Femur (tissue), 1 donor: ENCODE measurements at regions not wholly inside any gene's neighbourhood (a gene's known extent, or its start where the extent isn't known, plus 50 kb on each side); places are given as distances from the start of the nearest gene placed in this dataset.

Experiments used
- DNase-seq: peaks from one replicate; pipeline ENCODE4 v3.0.0-alpha.2; 2017

GRCh38 chr12:115416869-115417268 is 732.9 kb upstream of the TBX3 start:
- no peak for DNase-seq

GRCh38 chr12:115413626-115414025 is 729.7 kb upstream of the TBX3 start:
- no peak for DNase-seq

- DNase-seq, result no peak
Measured at GRCh38 chr12:115412831-115413230, 728.9 kb upstream of the TBX3 start.

- DNase-seq, result no peak
Measured at GRCh38 chr12:115411121-115411520, 727.1 kb upstream of the TBX3 start.

GRCh38 chr12:115408642-115409041 is 724.7 kb upstream of the TBX3 start:
- DNase-seq, result no peak

- DNase-seq, result no peak
Measured at GRCh38 chr12:115407723-115408122, 723.7 kb upstream of the TBX3 start.

- no peak for DNase-seq
Measured at GRCh38 chr12:115407036-115407435, 723.1 kb upstream of the TBX3 start.

GRCh38 chr12:115405471-115405860 is 721.5 kb upstream of the TBX3 start:
- DNase-seq, result no peak

- peak; percentile 37 for DNase-seq
Measured at GRCh38 chr12:115404761-115405470, 720.9 kb upstream of the TBX3 start.

GRCh38 chr12:115403689-115404088 is 719.7 kb upstream of the TBX3 start:
- no peak for DNase-seq

GRCh38 chr12:115403253-115403652 is 719.3 kb upstream of the TBX3 start:
- DNase-seq, result no peak

GRCh38 chr12:115402443-115403180 is 718.6 kb upstream of the TBX3 start:
- DNase-seq, result no peak

GRCh38 chr12:115401761-115402160 is 717.8 kb upstream of the TBX3 start:
- DNase-seq, result no peak

- no peak for DNase-seq
Measured at GRCh38 chr12:115400011-115400410, 716.0 kb upstream of the TBX3 start.

GRCh38 chr12:115398311-115398781 is 714.4 kb upstream of the TBX3 start:
- no peak for DNase-seq

- no peak for DNase-seq
Measured at GRCh38 chr12:115396567-115396966, 712.6 kb upstream of the TBX3 start.

GRCh38 chr12:115394496-115395220 is 710.7 kb upstream of the TBX3 start:
- no peak for DNase-seq

GRCh38 chr12:115388139-115388538 is 704.2 kb upstream of the TBX3 start:
- DNase-seq, result no peak

GRCh38 chr12:115387467-115387901 is 703.5 kb upstream of the TBX3 start:
- no peak for DNase-seq

- DNase-seq, result no peak
Measured at GRCh38 chr12:115386946-115387345, 703.0 kb upstream of the TBX3 start.

GRCh38 chr12:115385141-115385540 is 701.2 kb upstream of the TBX3 start:
- DNase-seq, result no peak

- DNase-seq, result no peak
Measured at GRCh38 chr12:115384391-115384790, 700.4 kb upstream of the TBX3 start.

GRCh38 chr12:115383668-115384067 is 699.7 kb upstream of the TBX3 start:
- no peak for DNase-seq

- no peak for DNase-seq
Measured at GRCh38 chr12:115382681-115383080, 698.7 kb upstream of the TBX3 start.
